ENCODE measurements at regions not wholly inside any gene's neighbourhood (a gene's known extent, or its start where the extent isn't known, plus 50 kb on each side); places are given as distances from the start of the nearest gene placed in this dataset.

GRCh38 chr15:99906311-99906710 lies 173.1 kb upstream of the LYSMD4 start:
- no peaks in the 10 kb centered on the region for H3F3A ChIP-seq (ENCODE audit: insufficient read depth, low read depth)
- H2AFZ ChIP-seq, result no peak overlapping the region
- no peaks in the 10 kb centered on the region for H3K4me1 ChIP-seq (replicated peaks; ENCODE audit: insufficient read depth)
- H3K9me2 ChIP-seq (ENCODE audit: insufficient read depth), result no peaks in the 10 kb centered on the region
- intact Hi-C loops (cut with micrococcal nuclease; ENCODE audit: unreplicated experiment), result no loop called here
- ChIA-PET CTCF (no interaction called here), POLR2A (ENCODE audit: unreplicated experiment) (no interaction called here)
- H4K20me1 ChIP-seq (ENCODE audit: insufficient read depth), result 0 out of 2 replicates have a peak, but pooled peaks cover 3% of the 10 kb centered on the region
- no peaks in the 10 kb centered on the region for H3K9me3 ChIP-seq (ENCODE audit: insufficient read depth, low read depth)
- H3K27me3 ChIP-seq (ENCODE audit: insufficient read depth, low read depth), result peaks cover 27% of the 10 kb centered on the region
- H3K4me2 ChIP-seq, result no peak overlapping the region
- BruUV-seq (replicated peaks), result no TSS peak
- TF ChIP-seq CTCF (conservative IDR thresholded peaks at IDR 0.05) (no peak), EZH2 (IDR thresholded peaks at IDR 0.05; ENCODE audit: low read depth) (no peak)
- H3K79me2 ChIP-seq (ENCODE audit: low read depth), result no peaks in the 10 kb centered on the region
- H3K27ac ChIP-seq, result no peak overlapping the region
- no peak for DNase-seq
- no peak overlapping the region for H3K4me3 ChIP-seq
- no peaks in the 10 kb centered on the region for H3K36me3 ChIP-seq (ENCODE audit: low read depth)

- peaks cover 24% of the 10 kb centered on the region for H3K27me3 ChIP-seq (ENCODE audit: insufficient read depth, low read depth)
- no peaks in the 10 kb centered on the region for H3F3A ChIP-seq (ENCODE audit: insufficient read depth, low read depth)
- H3K4me2 ChIP-seq, result no peak overlapping the region
- H2AFZ ChIP-seq, result no peak overlapping the region
- 0 out of 2 replicates have a peak, but pooled peaks cover 2% of the 10 kb centered on the region for H4K20me1 ChIP-seq (ENCODE audit: insufficient read depth)
- no peaks in the 10 kb centered on the region for H3K36me3 ChIP-seq (ENCODE audit: low read depth)
- intact Hi-C loops (cut with micrococcal nuclease; ENCODE audit: unreplicated experiment), result no loop called here
- no peaks in the 10 kb centered on the region for H3K9me2 ChIP-seq (ENCODE audit: insufficient read depth)
- no peaks in the 10 kb centered on the region for H3K4me1 ChIP-seq (replicated peaks; ENCODE audit: insufficient read depth)
- BruUV-seq (replicated peaks), result no TSS peak
- no peaks in the 10 kb centered on the region for H3K79me2 ChIP-seq (ENCODE audit: low read depth)
- H3K4me3 ChIP-seq, result no peak overlapping the region
- no peak overlapping the region for H3K27ac ChIP-seq
- no peak for DNase-seq
- no peak for TF ChIP-seq EZH2 (IDR thresholded peaks at IDR 0.05; ENCODE audit: low read depth)
- no peak for TF ChIP-seq CTCF (conservative IDR thresholded peaks at IDR 0.05)
- ChIA-PET CTCF (no interaction called here), POLR2A (ENCODE audit: unreplicated experiment) (no interaction called here)
- no peaks in the 10 kb centered on the region for H3K9me3 ChIP-seq (ENCODE audit: insufficient read depth, low read depth)
Observed at GRCh38 chr15:99902248-99902928, 169.2 kb upstream of the LYSMD4 start.

- Histone ChIP-seq H3K4me1 (replicated peaks; ENCODE audit: insufficient read depth) (no peaks in the 10 kb centered on the region), H3K4me2 (no peak overlapping the region), H3K9me3 (ENCODE audit: insufficient read depth, low read depth) (no peaks in the 10 kb centered on the region), H3K4me3 (no peak overlapping the region), H3K27ac (no peak overlapping the region), H3K36me3 (ENCODE audit: low read depth) (no peaks in the 10 kb centered on the region), H3K79me2 (ENCODE audit: low read depth) (no peaks in the 10 kb centered on the region), H3K9me2 (ENCODE audit: insufficient read depth) (no peaks in the 10 kb centered on the region), H3K27me3 (ENCODE audit: insufficient read depth, low read depth) (peaks cover 9% of the 10 kb centered on the region), H2AFZ (no peak overlapping the region), H4K20me1 (ENCODE audit: insufficient read depth) (no peaks in the 10 kb centered on the region), H3F3A (ENCODE audit: insufficient read depth, low read depth) (no peaks in the 10 kb centered on the region)
- intact Hi-C loops (cut with micrococcal nuclease; ENCODE audit: unreplicated experiment), result no loop called here
- CTCF ChIA-PET, result no interaction called here
- POLR2A ChIA-PET (ENCODE audit: unreplicated experiment), result no interaction called here
- BruUV-seq (replicated peaks), result no TSS peak
- DNase-seq, result no peak
- TF ChIP-seq EZH2 (IDR thresholded peaks at IDR 0.05; ENCODE audit: low read depth), result no peak
- no peak for TF ChIP-seq CTCF (conservative IDR thresholded peaks at IDR 0.05)
Observed at GRCh38 chr15:99895956-99896311, 162.7 kb upstream of the LYSMD4 start.

Measured in PC-9 (cell line).